Activated B cell treated with CpG ODN at 0.5 μM for 24 hours (primary cell): ENCODE measurements at regions not wholly inside any gene's neighbourhood (a gene's known extent, or its start where the extent isn't known, plus 50 kb on each side); places are given as distances from the start of the nearest gene placed in this dataset.

Source experiments
- ATAC-seq: fragments of 200-7000 bp; cut with Tn5 transposase; one replicate; pipeline ENCODE4 v1.10.0; 2021; ENCODE audit warnings: low read depth, mild to moderate bottlenecking, moderate library complexity
- CTCF ChIA-PET: fragments of 350-600 bp; sonication (Branson Sonifier 250); formaldehyde crosslinking; loops from one replicate; lab custom pipeline; 2021; ENCODE audit warnings: antibody characterized with exemption; lab: Charles Lee
- POLR2A ChIA-PET: fragments of 350-600 bp; sonication (Branson Sonifier 250); formaldehyde crosslinking; loops from one replicate; lab custom pipeline; 2021; ENCODE audit warnings: antibody characterized with exemption; lab: Charles Lee
- DNase-seq: peaks from one replicate; pipeline ENCODE4 v3.0.0; 2022
- H3K27ac Mint-ChIP-seq: one replicate; pipeline ENCODE4 v1.8.0; 2020; ENCODE audit warnings: mixed read lengths
- H3K27me3 Mint-ChIP-seq: one replicate; pipeline ENCODE4 v1.8.0; 2021; ENCODE audit warnings: mixed read lengths
- H3K36me3 Mint-ChIP-seq: one replicate; pipeline ENCODE4 v1.8.0; 2021; ENCODE audit warnings: low read depth, mixed read lengths
- H3K4me1 Mint-ChIP-seq: one replicate; pipeline ENCODE4 v1.8.0; 2021; ENCODE audit warnings: mixed read lengths
- H3K4me3 Mint-ChIP-seq: one replicate; pipeline ENCODE4 v1.8.0; 2020; ENCODE audit warnings: mild to moderate bottlenecking, mixed read lengths
- H3K9me3 Mint-ChIP-seq: one replicate; pipeline ENCODE4 v1.8.0; 2020; ENCODE audit warnings: mixed read lengths
- intact Hi-C: fragments of 100-400 bp; cut with micrococcal nuclease; formaldehyde crosslinking; loops from one replicate; pipeline ENCODE4 v1.15.1; 2024
- TF ChIP-seq, protein P1 (sequence below): fragments of 200-600 bp; IDR thresholded peaks from one replicate; pipeline ENCODE4 v1.8.0; 2022; ENCODE audit warnings: antibody characterized with exemption, mild to moderate bottlenecking

DNA sequence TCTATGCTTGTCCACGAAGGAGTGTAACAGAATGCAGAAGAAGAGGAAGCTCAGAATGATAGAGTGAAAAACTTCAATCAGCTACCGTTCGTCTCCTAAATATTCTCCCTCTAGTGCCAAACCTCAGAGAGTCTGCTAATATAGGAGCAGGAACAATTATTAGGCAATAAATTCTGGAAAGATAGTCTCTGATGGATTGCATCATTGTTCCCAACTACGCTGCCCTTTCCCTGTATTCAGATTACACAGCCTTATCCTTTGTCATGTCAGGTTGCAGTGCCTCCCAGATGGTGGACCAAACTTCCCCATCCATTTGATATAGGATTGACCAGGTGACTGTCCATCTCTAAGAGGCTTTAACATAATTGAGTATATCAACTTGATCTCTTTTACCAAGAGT, 811.5 kb upstream of the CHAC2 start:
- Mint-ChIP-seq H3K27ac (no peak overlapping the region), H3K4me1 (no peaks in the 10 kb centered on the region), H3K27me3 (no peaks in the 10 kb centered on the region), H3K36me3 (no peaks in the 10 kb centered on the region), H3K9me3 (no peaks in the 10 kb centered on the region), H3K4me3 (no peak overlapping the region)
- ATAC-seq (no peak), DNase-seq (no peak)
- intact Hi-C loops, result no loop called here
- POLR2A ChIA-PET, result no interaction called here
- TF ChIP-seq, protein P1, sequence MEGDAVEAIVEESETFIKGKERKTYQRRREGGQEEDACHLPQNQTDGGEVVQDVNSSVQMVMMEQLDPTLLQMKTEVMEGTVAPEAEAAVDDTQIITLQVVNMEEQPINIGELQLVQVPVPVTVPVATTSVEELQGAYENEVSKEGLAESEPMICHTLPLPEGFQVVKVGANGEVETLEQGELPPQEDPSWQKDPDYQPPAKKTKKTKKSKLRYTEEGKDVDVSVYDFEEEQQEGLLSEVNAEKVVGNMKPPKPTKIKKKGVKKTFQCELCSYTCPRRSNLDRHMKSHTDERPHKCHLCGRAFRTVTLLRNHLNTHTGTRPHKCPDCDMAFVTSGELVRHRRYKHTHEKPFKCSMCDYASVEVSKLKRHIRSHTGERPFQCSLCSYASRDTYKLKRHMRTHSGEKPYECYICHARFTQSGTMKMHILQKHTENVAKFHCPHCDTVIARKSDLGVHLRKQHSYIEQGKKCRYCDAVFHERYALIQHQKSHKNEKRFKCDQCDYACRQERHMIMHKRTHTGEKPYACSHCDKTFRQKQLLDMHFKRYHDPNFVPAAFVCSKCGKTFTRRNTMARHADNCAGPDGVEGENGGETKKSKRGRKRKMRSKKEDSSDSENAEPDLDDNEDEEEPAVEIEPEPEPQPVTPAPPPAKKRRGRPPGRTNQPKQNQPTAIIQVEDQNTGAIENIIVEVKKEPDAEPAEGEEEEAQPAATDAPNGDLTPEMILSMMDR, result no peak
- CTCF ChIA-PET, result no interaction called here

DNA sequence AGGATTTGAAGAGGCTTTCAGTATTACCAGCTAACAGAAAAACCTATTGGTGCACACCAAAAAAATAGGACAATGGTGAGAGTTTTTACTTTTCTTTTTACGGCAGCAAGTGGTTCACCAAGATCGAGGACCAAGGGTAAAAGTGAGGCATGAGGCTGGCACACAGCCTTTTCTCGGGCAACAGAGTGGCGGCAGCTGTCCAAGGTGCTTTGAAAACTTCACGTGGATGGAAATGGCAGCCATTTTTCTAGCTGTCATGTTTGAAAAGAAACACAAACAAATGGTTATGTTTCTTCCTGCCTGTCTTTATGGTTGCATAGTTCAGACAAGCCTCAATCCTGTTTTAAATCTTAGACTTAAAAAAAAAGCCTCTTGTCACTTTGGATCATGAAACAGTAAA, 812.5 kb upstream of the CHAC2 start:
- Mint-ChIP-seq H3K9me3 (peaks cover 4% of the 10 kb centered on the region), H3K27ac (no peak overlapping the region), H3K27me3 (no peaks in the 10 kb centered on the region), H3K4me1 (no peaks in the 10 kb centered on the region), H3K4me3 (no peak overlapping the region), H3K36me3 (no peaks in the 10 kb centered on the region)
- TF ChIP-seq, protein P1, result no peak
- CTCF ChIA-PET, result no interaction called here
- ATAC-seq (no peak), DNase-seq (no peak)
- POLR2A ChIA-PET, result no interaction called here
- intact Hi-C loops, result no loop called here

DNA sequence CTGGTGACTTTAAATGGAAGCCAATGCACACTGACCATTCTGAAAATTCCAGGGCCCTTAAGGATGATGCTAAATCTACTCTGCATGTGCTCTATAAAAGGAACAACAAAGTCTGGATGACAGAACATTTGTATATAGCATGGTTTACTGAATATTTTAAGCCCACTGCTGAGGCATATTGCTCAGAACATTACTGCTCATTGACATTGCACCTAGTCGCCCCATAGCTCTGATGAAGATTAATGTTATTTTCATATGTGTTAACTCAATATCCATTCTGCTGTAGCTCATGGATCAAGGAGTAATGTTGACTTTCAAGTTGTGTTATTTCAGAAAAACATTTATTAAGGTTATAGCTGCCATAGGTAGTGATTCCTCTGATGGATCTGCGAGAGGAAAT, 827.5 kb upstream of the CHAC2 start:
- ChIA-PET CTCF (no interaction called here), POLR2A (no interaction called here)
- Mint-ChIP-seq H3K27ac (no peak overlapping the region), H3K36me3 (no peaks in the 10 kb centered on the region), H3K9me3 (no peaks in the 10 kb centered on the region), H3K4me1 (no peaks in the 10 kb centered on the region), H3K27me3 (no peaks in the 10 kb centered on the region), H3K4me3 (no peak overlapping the region)
- TF ChIP-seq, protein P1, result no peak
- DNase-seq (no peak), ATAC-seq (no peak)
- intact Hi-C loops, result no loop called here

DNA sequence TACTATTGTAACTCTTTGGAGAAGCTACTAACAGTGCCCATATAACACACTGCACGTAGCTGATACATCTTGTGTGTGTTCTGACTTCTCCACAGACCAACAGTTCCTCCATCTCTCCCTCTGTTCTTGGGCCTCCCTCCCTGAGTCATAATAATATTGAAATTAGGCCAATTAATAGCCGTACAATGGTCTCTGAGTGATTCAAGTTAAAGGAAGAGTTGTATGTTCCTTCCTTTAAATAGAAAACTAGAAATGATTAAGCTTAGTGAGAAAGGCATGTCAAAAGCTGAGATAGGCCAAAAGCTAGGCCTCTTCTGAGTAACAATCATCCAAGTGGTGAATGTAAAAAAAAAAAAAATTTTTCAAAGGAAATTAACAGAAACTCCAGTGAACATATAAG, 828.4 kb upstream of the CHAC2 start:
- intact Hi-C loops, result loop anchor here (5.0 kb wide), 1 partner anchor 413 kb away; no protein-coding TSS in a partner anchor
- TF ChIP-seq, protein P1, result no peak
- Mint-ChIP-seq H3K9me3 (no peaks in the 10 kb centered on the region), H3K36me3 (no peaks in the 10 kb centered on the region), H3K27ac (no peak overlapping the region), H3K27me3 (no peaks in the 10 kb centered on the region), H3K4me1 (no peaks in the 10 kb centered on the region), H3K4me3 (no peak overlapping the region)
- POLR2A ChIA-PET, result no interaction called here
- ATAC-seq (no peak), DNase-seq (no peak)
- CTCF ChIA-PET, result no interaction called here

DNA sequence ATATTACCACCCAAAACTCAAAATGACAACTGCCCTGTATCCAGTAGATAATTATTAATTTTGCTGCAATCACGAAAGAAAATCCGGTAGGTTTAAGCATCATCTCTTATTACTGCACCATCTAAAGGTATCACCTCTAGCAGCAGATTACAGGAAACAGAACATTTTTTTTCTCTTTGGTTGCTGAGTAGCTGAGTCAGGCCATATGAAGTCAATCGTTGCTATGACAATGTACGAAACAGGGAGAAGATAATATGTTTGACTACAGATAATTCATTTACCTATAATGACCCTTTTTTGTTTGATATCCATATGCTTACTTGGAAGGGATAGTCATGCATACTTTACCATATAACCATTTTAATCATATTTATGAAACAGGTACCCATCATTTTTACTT, 831.6 kb upstream of the CHAC2 start:
- Mint-ChIP-seq H3K4me1 (no peaks in the 10 kb centered on the region), H3K27ac (no peak overlapping the region), H3K9me3 (no peaks in the 10 kb centered on the region), H3K27me3 (no peaks in the 10 kb centered on the region), H3K36me3 (no peaks in the 10 kb centered on the region), H3K4me3 (no peak overlapping the region)
- CTCF ChIA-PET, result no interaction called here
- no peak for DNase-seq
- no peak for ATAC-seq
- TF ChIP-seq, protein P1, result no peak
- POLR2A ChIA-PET, result no interaction called here
- intact Hi-C loops, result loop anchor here (5.0 kb wide), 1 partner anchor 416 kb away; no protein-coding TSS in a partner anchor
